CD4-positive, alpha-beta T cell treated with Interleukin-15 for 1 hour (primary cell): ENCODE measurements at regions not wholly inside any gene's neighbourhood (a gene's known extent, or its start where the extent isn't known, plus 50 kb on each side); places are given as distances from the start of the nearest gene placed in this dataset.

Experiments used
- DNase-seq: peaks from one replicate; pipeline ENCODE4 v3.0.0-alpha.2; 2020

DNA sequence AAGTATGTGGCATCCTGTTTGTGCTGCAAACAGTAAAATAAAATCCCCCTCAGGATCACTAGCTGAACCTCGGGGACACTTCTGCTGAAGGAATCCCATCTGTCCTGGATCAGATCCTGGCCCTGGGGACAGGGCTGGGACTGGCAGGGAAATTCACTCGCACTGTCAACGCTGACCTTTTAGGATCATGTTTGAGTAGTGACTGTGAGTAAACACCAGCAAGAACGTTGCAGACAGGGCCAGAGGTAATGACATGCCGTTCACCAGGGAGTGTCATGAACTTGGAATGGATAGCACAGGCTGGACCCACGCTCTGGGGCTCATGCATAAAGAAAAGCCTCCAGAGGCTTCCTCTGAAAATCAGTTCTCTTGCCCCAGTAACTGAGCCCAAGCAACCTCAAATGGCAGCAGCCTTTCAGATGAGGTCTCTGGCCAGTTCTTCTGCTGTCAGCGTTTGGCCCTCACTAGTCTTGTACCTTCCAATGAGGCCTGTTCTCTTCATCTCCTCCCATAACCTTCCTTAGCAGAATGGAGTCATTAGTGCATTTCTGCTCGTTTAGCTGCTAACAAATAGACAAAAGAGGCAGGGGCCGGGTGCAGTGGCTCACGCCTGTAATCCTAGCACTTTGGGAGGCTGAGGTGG, 51.0 kb upstream of the BARX2 start:
- DNase-seq = no peak

DNA sequence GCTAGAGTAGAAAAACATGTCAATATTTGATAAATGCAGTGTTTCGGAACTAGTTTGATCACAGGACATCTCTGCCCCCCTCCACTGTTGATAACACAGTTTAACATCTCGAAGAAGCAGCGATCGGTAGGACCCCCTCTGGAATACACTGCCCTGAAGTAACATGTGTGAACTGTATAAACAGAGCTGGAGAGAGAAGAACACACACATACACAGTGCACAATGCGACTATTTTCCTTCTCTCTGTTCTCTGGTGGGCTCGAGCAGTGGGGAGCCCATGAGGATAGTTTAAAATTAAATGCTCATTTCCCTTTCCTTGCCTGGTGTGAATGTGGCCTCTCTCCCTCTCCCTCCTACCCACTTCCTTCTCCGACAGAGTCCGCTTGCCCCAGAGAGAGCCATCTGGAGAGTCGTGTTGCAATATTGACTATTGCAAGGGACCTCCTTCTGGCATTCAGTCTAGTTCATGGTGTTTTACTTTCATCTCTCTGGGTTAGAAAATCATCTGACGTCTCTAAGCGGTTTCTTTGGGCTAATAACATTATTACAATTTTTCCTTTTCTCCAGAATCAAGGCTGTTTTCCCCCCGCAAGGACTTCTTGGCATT, 51.6 kb upstream of the BARX2 start:
- peak; percentile 33 for DNase-seq

DNA sequence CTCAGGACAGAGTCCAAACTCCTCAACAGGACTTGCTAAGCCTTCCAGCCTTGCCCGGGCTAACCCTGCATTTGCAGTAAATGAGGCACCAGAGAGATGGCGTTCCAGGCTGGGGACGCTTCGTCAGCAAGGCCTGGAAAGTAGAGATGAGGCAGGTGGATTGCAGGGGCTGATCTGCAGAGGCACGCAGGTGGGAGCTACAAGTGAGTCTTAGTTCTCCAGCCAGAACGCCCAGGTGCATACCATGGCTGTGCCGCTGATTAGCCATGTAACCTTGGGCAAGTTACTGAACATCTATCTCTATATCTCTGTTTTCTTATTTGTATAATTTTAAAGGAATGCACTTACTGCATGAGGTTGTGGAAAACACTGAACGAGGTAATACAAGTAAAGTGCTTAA, 52.7 kb upstream of the BARX2 start:
- DNase-seq = no peak

DNA sequence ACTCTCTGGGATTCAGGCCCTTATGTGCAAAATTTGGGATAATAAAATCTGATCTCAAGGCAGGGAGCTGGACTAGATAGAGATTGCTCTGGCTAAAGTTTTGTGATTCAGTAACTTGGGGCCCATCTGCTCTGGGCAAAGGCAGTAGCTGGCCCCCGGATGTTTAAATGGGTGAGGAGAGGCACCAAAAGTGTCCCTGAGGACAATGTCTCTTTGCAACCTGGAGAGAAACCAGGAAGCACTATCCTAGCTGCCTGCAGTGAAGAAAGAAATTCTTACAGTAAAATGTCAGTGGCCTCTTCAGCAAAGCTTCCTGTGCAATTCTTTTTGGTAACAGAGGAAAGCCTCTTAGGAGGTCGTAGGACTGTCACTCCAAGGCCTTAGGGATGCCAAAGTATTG, 54.6 kb upstream of the BARX2 start:
- no peak for DNase-seq

DNA sequence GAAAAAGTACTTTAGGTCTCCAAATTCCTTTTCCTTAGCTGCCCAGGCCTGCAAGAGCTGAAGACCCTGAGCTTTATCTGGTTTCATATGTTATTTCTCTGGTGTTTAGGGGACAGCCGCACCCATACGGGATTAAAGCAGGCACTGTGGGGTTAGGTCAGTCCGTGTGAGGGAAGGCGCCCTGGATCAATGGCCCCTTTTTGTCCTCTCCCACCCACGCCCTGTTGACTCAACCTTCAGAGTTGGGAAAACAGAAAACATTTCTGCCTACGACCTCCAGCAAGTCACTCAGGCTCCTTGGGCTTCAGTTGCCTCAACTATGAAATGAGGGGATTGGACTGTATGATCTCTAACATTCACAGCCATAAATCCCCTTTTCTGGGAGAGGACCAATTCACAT, 55.2 kb upstream of the BARX2 start:
- no peak for DNase-seq

DNA sequence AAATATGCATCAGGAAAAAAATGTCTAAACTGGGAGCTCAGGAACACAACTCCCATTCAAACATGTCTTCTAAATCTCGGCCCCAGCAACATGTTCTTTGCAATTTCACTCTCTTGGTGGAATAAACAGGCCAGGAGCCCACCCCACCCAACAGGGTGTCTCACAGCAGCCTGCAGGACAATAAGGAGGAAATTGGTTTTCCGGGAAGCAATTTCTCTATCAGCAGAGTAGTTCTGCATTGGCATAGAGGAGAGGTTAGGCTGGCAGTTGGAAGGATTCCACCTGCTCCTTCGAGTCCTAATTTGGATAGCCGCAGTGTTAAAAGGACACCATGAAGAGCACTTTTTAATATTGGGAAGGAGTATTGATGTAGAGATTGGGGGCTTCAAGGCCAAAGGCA, 55.9 kb upstream of the BARX2 start:
- DNase-seq = no peak

DNA sequence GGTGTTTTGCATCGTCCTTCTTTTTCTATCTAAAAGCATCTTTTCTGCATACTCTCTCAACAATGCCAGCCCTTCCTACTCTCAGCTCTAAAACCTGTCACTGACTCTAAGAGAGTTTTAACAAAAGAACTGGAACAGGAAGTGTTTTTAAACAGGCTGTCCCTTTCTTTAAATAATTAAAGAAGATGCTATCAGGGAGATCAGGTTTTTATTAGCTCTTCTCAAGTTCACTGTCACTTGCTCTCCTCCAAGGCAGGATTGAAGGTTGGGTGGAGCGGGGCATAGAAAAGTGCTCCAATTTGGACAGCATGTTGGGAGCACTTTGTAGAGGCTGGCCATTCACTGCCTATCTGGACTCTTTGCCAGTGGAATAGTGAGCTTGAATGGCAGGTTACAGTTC, 56.4 kb upstream of the BARX2 start:
- DNase-seq = no peak

DNA sequence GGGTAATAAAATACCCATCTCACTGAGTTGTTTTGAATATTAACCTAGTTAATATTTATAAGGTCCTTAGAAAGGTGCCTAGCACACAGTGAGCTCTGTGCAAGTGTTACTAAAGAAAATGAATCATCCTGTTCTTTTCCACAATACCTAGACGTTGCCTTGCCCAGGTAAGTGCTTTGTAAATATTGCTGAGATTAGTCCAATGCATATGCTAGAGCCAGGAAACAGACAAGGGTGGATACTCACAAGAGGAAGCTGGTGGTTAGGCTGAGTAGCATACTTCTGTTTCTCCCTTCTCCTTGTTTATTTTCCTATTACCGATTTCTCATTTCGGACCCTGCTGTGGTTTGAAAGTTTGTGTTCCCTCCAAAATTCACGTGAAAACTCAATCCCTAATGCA, 58.1 kb upstream of the BARX2 start:
- no peak for DNase-seq

DNA sequence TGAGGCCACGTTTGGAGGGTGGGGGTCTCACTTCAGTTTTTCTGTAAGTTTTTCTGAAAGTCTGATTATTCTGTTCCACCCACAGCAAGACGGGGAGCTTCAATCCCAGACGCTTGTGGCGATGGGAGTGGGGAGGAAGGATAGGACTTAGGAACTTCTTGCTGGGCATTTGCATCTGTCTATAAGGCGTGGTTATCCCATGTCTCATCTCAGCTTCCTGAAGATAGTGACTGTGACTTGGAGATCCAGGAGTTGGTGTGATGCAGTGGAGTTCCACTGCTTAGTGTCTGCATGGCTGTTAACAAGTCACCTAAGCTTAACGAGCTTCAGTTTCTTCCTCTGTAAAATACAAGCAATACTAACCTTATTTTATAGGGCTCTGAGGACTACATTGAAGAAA, 58.9 kb upstream of the BARX2 start:
- no peak for DNase-seq

DNA sequence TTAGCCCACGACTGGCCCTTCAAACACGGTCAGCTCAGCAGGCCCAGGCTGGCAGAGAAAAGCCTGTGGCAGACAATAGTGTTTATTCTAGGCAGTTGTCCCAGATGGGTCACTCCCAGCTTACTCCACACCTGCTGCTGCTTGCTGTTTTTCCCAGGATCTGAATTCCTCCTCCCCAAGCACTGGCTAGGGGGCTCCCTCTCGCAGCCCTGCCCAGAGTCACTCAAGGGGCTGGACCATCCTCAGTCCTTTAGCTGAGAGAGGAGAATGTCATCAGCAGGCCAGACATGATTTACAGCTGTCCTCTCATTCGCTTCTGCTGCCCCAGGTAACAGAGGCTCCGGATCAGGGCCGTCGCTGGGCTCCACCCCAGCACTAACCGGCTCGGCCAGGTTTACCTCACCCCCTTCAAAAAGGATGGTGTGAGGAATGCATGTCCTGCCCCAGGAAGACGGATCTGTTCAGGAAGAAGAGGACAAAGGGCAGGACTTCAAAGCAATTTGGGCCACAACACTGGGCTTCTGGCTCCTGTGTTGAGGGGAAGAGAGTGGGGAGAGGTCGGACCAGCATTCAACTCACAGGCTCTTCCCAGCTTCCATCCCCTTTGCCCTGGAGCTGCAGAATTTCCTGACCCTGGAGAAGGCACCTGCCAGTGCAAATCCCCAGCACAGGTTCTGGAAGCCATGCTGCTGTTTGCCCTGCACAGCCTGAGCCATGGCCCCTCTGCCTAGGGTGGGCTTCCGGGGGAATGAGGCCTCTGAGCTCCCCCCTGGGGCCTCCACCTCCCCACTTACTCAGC, 59.7 kb upstream of the BARX2 start:
- DNase-seq = no peak

DNA sequence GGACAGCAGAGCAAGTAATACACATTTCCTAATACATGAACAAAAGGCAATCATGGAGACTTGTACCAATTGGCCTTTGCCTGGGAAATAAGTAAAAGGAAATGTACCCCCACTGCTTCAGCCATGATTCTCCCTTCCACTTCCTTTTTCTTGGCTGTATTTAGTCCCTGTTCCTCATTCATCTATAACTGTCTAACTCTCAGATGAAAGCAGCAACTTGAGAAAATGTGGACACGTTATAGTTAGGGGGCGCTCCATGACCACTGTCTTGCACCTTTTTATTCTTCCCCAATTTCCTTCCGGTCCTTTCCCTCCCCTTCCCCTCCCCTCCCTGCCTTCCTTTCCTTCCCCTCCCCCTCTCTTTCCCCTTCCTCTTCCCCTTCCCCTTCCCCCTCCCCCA, 61.3 kb upstream of the BARX2 start:
- DNase-seq = no peak

DNA sequence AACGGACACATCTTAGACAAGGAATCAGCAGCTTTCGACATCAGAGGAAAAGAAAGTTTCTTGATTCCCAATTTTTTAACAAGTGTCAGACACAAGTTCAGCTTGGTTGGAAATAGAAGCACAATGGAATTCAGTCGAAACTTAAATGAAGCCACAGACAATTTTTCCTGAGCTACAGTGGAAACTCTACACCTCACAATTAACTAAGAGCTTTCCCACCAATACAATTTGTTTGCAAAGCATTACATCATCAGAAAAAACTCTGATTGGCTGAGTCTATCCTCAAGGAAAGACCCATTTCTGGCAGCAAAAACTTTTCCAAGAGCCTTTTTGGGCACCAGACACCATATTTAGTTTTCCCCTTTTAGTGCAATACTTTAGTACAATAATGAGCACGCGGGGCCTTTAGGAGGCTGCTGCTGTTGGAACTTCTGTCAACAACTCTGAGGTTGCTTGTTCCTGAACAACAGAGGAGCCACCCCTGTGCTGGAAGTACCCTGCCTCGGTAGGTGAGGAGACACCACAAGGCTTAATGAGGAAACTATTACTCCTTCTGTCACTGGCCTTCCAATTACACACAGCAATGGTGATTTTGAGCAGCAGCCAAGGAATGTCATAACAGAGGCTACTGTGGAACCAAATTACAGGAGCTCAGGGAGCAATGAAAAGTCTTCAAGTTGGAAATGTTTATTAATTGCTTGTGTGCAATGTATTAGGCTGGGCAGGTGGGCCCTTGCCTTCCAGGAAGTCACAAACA, 61.9 kb upstream of the BARX2 start:
- no peak for DNase-seq

DNA sequence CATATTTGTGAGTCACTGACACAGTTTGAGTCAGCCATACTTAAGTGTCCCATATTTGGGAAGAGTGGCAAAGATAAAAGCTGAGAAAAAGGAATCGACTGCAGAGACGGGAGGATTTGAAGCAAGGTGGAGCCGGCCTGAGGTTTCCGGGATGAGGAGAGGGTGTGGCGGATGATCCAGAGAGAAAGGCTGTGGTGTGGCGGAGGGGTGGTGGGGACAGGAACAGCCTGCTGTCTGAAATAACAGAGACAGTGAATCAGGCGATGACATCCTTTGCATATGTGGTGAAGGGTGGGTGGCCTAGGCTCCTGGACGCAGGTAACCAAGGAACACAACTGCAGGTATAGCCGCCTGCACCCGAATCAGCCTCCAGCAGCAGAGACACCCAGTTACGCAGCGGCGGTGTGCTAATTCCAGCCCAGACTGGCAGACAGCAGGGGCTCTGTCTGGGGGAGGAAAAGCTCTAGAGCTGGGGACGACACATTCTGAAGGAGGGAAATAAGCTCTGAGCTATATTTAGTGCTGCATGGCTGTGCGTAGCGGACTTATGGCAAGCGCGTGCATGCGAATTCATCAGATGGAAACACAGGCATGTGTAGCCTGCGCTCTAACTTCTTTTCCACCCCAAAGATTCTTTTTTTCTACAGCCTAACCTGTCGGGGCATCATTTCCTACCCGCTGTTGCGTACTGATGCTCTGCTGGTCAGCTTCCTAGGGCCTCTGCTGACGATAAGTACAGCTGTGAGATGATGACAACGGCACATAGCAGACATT, 62.7 kb upstream of the BARX2 start:
- DNase-seq = no peak

DNA sequence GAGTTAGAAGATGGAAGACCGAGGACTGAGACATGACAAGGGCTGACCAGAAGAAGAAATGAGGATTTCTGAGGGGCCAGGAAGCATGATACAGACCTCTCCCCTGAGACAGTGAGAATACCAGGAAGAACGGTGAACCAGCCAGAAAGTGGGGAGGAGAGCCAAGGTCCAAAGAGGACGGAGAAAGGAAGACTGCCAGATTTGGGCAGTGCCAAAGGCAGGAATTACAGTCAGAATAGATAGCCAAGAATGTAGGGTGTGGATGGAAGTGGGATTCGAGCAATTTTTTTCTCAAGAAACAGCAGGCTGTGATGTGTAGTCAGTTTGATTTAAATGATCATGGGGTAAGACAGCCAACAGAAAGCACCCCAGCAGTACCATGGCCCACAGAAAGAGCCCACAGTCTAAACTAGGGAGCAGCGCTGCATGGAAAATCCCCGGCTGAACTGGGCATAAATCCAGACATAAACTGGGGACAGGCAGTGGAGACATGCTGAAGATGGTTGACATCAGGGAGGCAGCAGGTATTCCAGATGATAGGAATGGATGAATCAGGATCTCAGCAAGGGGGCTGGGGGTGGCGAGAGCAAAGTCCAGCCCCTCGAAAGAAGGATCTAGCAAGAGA, 67.3 kb upstream of the BARX2 start:
- no peak for DNase-seq

DNA sequence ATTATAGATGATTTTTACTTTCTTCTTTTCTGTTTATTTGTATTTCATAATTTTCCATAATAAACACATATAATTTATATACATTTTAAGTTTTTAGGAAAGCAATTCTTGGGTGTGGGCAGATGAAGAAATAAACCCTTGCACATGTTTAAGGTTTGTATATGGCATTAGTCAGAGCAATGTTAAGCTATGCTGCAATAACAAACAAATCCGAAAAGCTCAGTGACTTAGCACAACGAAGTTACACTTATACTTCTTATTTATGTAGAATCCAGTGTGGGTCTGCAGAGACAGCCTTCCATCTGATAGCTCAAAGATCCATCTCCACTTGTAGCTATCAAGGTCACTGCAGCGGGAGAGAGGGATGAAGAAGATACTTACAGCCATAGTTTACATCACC, 68.5 kb upstream of the BARX2 start:
- DNase-seq = no peak

DNA sequence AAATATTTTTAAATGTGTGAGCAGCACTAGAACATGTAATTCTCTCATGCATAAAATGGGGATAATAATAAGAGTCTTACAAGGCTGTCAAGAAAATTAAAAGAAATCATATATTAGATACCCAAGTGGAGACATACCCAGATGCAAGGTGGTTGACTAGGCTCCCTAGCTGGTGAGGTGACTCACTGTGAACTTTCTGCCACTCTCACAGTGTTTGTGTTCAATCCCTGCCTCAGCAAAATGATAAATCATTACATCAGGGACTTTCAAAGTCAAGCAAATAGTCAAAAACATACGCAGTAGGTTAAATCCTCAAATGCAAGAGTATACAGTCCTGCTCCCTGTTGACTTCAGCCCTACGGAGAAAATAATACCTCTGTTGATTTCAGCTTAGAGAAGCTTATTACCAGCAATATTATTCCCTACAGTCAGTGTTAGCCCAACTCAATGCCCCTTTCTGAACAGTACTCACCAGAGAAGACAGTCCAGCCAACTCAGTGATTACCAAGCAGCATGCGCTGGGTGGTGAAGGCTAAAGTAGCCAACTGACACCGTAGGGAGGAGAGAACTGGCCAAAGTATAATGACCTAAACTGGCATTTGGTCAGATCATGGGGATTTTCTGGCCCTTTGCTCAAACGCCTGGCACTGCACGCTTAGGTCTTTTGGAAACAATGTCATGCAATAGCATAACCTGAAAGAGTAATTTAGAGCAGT, 73.1 kb upstream of the BARX2 start:
- no peak for DNase-seq

DNA sequence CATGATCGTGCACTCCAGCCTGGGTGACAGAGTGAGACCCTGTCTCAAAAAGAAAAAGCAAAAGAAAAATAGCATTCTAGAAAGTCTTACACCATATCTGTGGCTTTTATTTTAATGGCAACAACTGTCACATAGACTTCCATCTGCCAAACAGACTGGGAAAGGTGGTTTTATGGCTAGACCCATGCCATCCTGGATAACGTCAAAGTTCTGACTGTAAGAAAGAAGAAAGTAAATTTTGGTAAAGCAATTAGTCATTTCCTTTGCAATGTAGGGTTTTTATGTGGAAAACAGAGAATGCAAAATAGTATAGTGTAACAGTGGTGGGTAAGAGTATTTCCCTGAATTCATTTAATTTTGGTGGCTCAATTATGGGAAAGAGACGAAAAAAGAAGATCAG, 75.5 kb upstream of the BARX2 start:
- no peak for DNase-seq

DNA sequence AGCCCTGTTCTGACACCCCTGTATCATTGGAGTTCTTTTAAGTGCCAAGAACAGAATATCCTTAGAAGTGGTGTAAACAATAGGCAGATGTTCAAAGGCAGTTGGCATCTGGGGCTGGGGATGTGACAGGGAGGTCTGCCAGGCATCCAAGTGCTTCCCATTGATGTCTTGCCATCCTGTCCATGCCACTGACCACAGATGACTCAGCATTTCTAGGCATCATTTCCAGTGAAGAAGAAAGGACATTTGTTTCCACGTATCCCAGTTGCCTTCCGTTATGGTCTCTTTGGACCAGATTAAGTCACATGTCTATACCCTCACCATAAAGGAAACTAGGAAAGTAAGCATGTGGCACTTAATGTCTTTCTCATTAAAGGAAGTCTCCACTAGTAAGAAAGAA, 76.7 kb upstream of the BARX2 start:
- DNase-seq = no peak

DNA sequence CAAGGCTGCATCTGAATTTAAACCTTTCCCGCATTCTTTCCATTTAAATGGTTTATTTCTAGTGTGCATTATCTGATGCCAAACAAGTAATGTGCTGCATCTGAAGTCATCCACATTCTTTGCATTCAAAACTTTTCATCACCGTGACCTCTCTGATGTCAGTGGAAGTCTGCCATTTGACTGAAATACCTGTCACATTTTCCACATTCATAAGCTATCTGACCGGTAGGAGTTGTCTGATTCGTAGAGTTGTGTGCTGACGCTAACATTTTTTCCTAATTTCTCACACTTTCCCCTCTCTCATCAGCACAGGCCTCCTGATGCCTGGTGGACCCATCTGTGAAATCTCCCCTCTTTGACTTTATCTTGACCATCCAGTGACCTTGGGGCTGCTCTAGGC, 79.9 kb upstream of the BARX2 start:
- DNase-seq = no peak

DNA sequence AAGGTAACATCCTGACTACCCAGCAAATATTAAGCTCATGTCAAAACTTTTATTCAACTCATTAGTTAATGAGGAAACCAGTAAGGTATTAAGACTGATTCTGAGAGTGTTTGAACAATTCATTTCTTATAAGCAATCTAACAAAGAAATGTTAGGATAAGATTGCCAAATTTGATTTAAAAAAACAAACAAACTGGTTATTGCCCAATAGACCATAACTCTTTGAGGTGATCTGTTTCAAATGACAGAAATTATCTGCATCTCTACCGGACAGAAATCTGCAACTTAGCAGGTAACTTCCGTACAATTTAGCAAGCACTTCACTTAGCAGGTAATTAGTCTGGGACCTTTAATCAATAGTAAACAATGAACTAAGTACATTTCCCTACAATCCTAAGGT, 82.9 kb upstream of the BARX2 start:
- DNase-seq = no peak

DNA sequence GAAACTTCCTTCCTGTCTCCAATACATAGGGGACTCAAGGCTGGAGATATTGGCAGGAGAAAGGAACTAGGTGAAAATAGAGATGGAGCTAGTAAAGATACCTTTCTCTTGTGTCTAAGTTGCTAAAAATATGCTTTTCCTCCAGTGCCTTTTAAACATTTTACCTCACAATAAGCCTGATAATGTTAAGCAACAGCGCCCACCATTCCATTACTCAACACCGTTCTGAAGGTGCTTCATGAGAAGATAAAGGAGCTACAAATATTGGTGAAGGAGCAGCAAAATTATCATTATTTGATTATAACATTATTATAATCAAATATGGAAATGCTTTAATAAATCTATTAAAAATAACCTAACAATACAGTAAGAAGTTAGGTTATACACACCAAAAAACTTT, 83.6 kb upstream of the BARX2 start:
- DNase-seq = no peak

DNA sequence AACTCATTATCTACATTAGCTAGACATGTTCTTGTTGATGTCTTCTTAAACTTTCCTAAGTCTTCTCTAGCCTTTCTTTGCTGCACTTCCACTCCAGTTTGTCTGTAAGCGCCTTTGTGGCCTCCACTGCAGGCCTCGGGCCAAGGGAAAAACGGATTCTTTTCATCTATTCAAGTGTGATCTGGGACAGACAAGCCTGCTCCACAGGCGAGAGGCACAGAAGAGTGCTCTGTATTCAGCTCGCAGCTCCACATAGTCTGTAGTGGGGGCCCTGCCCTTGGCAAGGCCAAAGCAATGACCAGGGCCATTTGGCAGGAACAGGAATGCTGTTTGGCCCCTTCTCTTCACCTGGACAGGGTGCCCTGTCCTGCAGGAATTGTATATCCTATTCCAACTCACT, 84.1 kb upstream of the BARX2 start:
- no peak for DNase-seq
